ENCODE measurements at regions not wholly inside any gene's neighbourhood (a gene's known extent, or its start where the extent isn't known, plus 50 kb on each side); places are given as distances from the start of the nearest gene placed in this dataset.

GRCh38 chr3:59432665-59433064 is 382.8 kb upstream of the CFAP20DC start:
- TF ChIP-seq CTCF (IDR thresholded peaks at IDR 0.05), result no peak
- no peak for TF ChIP-seq POLR2A (IDR thresholded peaks at IDR 0.05)

All from vagina (tissue), 2 donors.